Posterior vena cava (tissue), 2 donors: ENCODE measurements at regions not wholly inside any gene's neighbourhood (a gene's known extent, or its start where the extent isn't known, plus 50 kb on each side); places are given as distances from the start of the nearest gene placed in this dataset.

Experiments used
- DNase-seq: peaks from one replicate; pipeline ENCODE4 v3.0.0-alpha.2; 2020; ENCODE audit warnings: low spot score
- intact Hi-C, 2 donors: fragments of 100-400 bp; cut with DNase I; formaldehyde crosslinking; loops; one replicate each; pipeline versions ENCODE4 v1.14.1 to v1.14.2; 2022 to 2023
- donor health status: DM: yes; HTN: yes; CAD: no.
- donor health status: DM: yes; HTN: yes; CAD: no.

GRCh38 chr4:187544461-187545053, 451.0 kb upstream of the ZFP42 start:
- DNase-seq: no peak
- intact Hi-C loops: no loop called here

- intact Hi-C loops: no loop called here
- DNase-seq: no peak
Observed at GRCh38 chr4:187547316-187547715, 448.3 kb upstream of the ZFP42 start.

- intact Hi-C loops: no loop called here
Observed at GRCh38 chr4:187550256-187550950, 445.2 kb upstream of the ZFP42 start.

GRCh38 chr4:187552781-187553180, 442.8 kb upstream of the ZFP42 start:
- intact Hi-C loops: no loop called here
- DNase-seq: no peak

More at GRCh38 chr4:187550256-187550950, 445.2 kb upstream of the ZFP42 start:
- DNase-seq: no peak

- intact Hi-C loops: no loop called here
- DNase-seq: no peak
Observed at GRCh38 chr4:187555174-187555573, 440.4 kb upstream of the ZFP42 start.

GRCh38 chr4:187558391-187558790, 437.2 kb upstream of the ZFP42 start:
- DNase-seq: no peak
- intact Hi-C loops: no loop called here

GRCh38 chr4:187562345-187562744, 433.2 kb upstream of the ZFP42 start:
- DNase-seq: no peak
- intact Hi-C loops: no loop called here

GRCh38 chr4:187565416-187565815, 430.2 kb upstream of the ZFP42 start:
- intact Hi-C loops: no loop called here
- no peak for DNase-seq

- intact Hi-C loops: no loop called here
- DNase-seq: no peak
Observed at GRCh38 chr4:187569871-187570270, 425.7 kb upstream of the ZFP42 start.

GRCh38 chr4:187575706-187576105, 419.9 kb upstream of the ZFP42 start:
- no peak for DNase-seq
- intact Hi-C loops: no loop called here

- DNase-seq: no peak
- intact Hi-C loops: no loop called here
Observed at GRCh38 chr4:187576751-187577150, 418.8 kb upstream of the ZFP42 start.

GRCh38 chr4:187577941-187578480, 417.6 kb upstream of the ZFP42 start:
- intact Hi-C loops: no loop called here

GRCh38 chr4:187586892-187587291, 408.7 kb upstream of the ZFP42 start:
- intact Hi-C loops: no loop called here

More at GRCh38 chr4:187577941-187578480, 417.6 kb upstream of the ZFP42 start:
- no peak for DNase-seq

GRCh38 chr4:187598196-187598595, 397.4 kb upstream of the ZFP42 start:
- intact Hi-C loops: loop anchor here in 1 of 2 donors (10.0 kb wide), 1 partner anchor 423 kb away; no protein-coding TSS in a partner anchor
- DNase-seq: no peak

More at GRCh38 chr4:187586892-187587291, 408.7 kb upstream of the ZFP42 start:
- no peak for DNase-seq

- intact Hi-C loops: no loop called here
- no peak for DNase-seq
Observed at GRCh38 chr4:187602339-187603092, 393.1 kb upstream of the ZFP42 start.

GRCh38 chr4:187603093-187604025, 392.2 kb upstream of the ZFP42 start:
- intact Hi-C loops: no loop called here
- no peak for DNase-seq

- intact Hi-C loops: no loop called here
- DNase-seq: no peak
Observed at GRCh38 chr4:187604984-187605383, 390.6 kb upstream of the ZFP42 start.

- intact Hi-C loops: no loop called here
Observed at GRCh38 chr4:187606581-187606980, 389.0 kb upstream of the ZFP42 start.

GRCh38 chr4:187608001-187608421, 387.6 kb upstream of the ZFP42 start:
- intact Hi-C loops: no loop called here
- DNase-seq: no peak

More at GRCh38 chr4:187606581-187606980, 389.0 kb upstream of the ZFP42 start:
- DNase-seq: no peak
